ENCODE measurements at regions not wholly inside any gene's neighbourhood (a gene's known extent, or its start where the extent isn't known, plus 50 kb on each side); places are given as distances from the start of the nearest gene placed in this dataset.

DNA sequence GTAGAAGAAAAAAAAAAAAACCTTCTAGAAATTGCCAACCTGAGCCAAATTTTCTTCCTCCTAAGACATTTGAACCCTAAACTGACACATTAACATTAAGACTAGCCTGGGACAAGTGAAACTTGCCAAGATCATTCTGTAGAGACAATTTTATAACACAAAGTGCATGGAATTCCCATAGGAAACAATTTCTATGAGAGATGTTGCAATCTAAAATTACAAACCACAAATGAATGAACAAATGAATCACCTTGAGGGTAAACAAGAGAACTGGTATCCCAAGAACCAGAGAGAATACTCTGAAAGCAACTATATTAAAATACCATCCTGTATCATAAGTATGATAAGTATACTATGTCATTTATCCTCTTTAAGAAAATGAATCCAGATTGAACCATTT lies 165.3 kb downstream of the DICER1 start:
- TF ChIP-seq, protein P1, sequence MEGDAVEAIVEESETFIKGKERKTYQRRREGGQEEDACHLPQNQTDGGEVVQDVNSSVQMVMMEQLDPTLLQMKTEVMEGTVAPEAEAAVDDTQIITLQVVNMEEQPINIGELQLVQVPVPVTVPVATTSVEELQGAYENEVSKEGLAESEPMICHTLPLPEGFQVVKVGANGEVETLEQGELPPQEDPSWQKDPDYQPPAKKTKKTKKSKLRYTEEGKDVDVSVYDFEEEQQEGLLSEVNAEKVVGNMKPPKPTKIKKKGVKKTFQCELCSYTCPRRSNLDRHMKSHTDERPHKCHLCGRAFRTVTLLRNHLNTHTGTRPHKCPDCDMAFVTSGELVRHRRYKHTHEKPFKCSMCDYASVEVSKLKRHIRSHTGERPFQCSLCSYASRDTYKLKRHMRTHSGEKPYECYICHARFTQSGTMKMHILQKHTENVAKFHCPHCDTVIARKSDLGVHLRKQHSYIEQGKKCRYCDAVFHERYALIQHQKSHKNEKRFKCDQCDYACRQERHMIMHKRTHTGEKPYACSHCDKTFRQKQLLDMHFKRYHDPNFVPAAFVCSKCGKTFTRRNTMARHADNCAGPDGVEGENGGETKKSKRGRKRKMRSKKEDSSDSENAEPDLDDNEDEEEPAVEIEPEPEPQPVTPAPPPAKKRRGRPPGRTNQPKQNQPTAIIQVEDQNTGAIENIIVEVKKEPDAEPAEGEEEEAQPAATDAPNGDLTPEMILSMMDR (IDR thresholded peaks at IDR 0.05; ENCODE audit: control extremely low read depth in 1 of 3, insufficient read depth in 1 of 3, low read depth in 1 of 3, low read length in 3 of 3), result no peak
- TF ChIP-seq EZH2 (IDR thresholded peaks at IDR 0.05; ENCODE audit: low read depth, low read length, severe bottlenecking), result no peak
- TF ChIP-seq POLR2AphosphoS5 (IDR thresholded peaks at IDR 0.05; ENCODE audit: low read depth, low read length), result no peak
- TF ChIP-seq POU5F1 (IDR thresholded peaks at IDR 0.05; ENCODE audit: low read depth, low read length), result no peak
- TF ChIP-seq E2F6 (IDR thresholded peaks at IDR 0.05), result no peak
- no peak for TF ChIP-seq RBBP5 (IDR thresholded peaks at IDR 0.05; ENCODE audit: borderline replicate concordance, low read depth, low read length)
- TF ChIP-seq BRCA1 (IDR thresholded peaks at IDR 0.05; ENCODE audit: low read depth, low read length), result no peak
- TF ChIP-seq USF2 (IDR thresholded peaks at IDR 0.05; ENCODE audit: low read length), result no peak
- TF ChIP-seq SRF (IDR thresholded peaks at IDR 0.05; ENCODE audit: low read depth, low read length), result no peak
- no peak for TF ChIP-seq POLR2A (IDR thresholded peaks at IDR 0.05; ENCODE audit: control extremely low read depth in 1 of 2, low read depth in 2 of 2, low read length in 2 of 2)
- no peak for TF ChIP-seq SIRT6 (IDR thresholded peaks at IDR 0.05; ENCODE audit: low read length)

Data from H1 (cell line).